ENCODE measurements at regions not wholly inside any gene's neighbourhood (a gene's known extent, or its start where the extent isn't known, plus 50 kb on each side); places are given as distances from the start of the nearest gene placed in this dataset.

- Histone ChIP-seq H3K9me3 (ENCODE audit: control insufficient read depth in 1 of 2, low read length in 2 of 2) (no peaks in the 10 kb centered on the region), H3K27me3 (ENCODE audit: low read depth, low read length) (no peaks in the 10 kb centered on the region), H3K27ac (ENCODE audit: low read length) (no peak overlapping the region), H3K4me3 (ENCODE audit: low read depth in 1 of 2, low read length in 2 of 2) (no peak overlapping the region), H3K4me1 (ENCODE audit: control insufficient read depth in 1 of 2, insufficient read depth in 2 of 2, low read length in 2 of 2) (no peaks in the 10 kb centered on the region), H3K36me3 (ENCODE audit: control insufficient read depth in 1 of 2, insufficient read depth in 2 of 2, low read length in 2 of 2) (no peaks in the 10 kb centered on the region)
Measured at GRCh38 chr4:175916626-175917351, 104.7 kb upstream of the GPM6A start.

- Histone ChIP-seq H3K27ac (ENCODE audit: low read length) (no peak overlapping the region), H3K9me3 (ENCODE audit: control insufficient read depth in 1 of 2, low read length in 2 of 2) (no peaks in the 10 kb centered on the region), H3K4me3 (ENCODE audit: low read depth in 1 of 2, low read length in 2 of 2) (no peak overlapping the region), H3K4me1 (ENCODE audit: control insufficient read depth in 1 of 2, insufficient read depth in 2 of 2, low read length in 2 of 2) (no peaks in the 10 kb centered on the region), H3K36me3 (ENCODE audit: control insufficient read depth in 1 of 2, insufficient read depth in 2 of 2, low read length in 2 of 2) (no peaks in the 10 kb centered on the region), H3K27me3 (ENCODE audit: low read depth, low read length) (no peaks in the 10 kb centered on the region)
Measured at GRCh38 chr4:175927121-175927520, 115.1 kb upstream of the GPM6A start.

GRCh38 chr4:175929441-175929840 lies 117.4 kb upstream of the GPM6A start:
- H3K27ac ChIP-seq (ENCODE audit: low read length), result no peak overlapping the region

DNA sequence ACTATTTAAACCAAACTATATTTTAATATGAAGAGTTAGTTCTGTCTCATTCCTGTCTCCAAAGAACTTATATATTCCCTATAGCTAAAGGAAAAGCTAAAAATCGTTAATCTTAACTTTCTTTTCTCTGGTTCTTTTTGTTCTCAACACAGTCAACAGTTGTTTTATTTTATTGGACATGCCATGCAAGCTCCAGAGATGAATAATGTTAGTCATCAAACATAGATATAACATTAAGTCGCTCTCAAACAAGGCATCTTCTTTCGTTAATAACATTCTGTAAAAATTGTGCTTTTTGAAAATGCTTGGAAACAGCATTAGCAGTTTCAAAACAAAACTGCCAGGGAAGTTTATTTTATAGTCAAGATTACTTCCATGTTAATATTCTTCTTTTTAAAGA lies 117.9 kb upstream of the GPM6A start:
- Histone ChIP-seq H3K27me3 (ENCODE audit: low read depth, low read length) (no peaks in the 10 kb centered on the region), H3K36me3 (ENCODE audit: control insufficient read depth in 1 of 2, insufficient read depth in 2 of 2, low read length in 2 of 2) (no peaks in the 10 kb centered on the region), H3K4me3 (ENCODE audit: low read depth in 1 of 2, low read length in 2 of 2) (no peak overlapping the region), H3K9me3 (ENCODE audit: control insufficient read depth in 1 of 2, low read length in 2 of 2) (no peaks in the 10 kb centered on the region), H3K4me1 (ENCODE audit: control insufficient read depth in 1 of 2, insufficient read depth in 2 of 2, low read length in 2 of 2) (no peaks in the 10 kb centered on the region), H3K27ac (ENCODE audit: low read length) (no peak overlapping the region)

More at GRCh38 chr4:175929441-175929840, 117.4 kb upstream of the GPM6A start:
- Histone ChIP-seq H3K4me1 (ENCODE audit: control insufficient read depth in 1 of 2, insufficient read depth in 2 of 2, low read length in 2 of 2) (no peaks in the 10 kb centered on the region), H3K4me3 (ENCODE audit: low read depth in 1 of 2, low read length in 2 of 2) (no peak overlapping the region), H3K36me3 (ENCODE audit: control insufficient read depth in 1 of 2, insufficient read depth in 2 of 2, low read length in 2 of 2) (no peaks in the 10 kb centered on the region), H3K27me3 (ENCODE audit: low read depth, low read length) (no peaks in the 10 kb centered on the region), H3K9me3 (ENCODE audit: control insufficient read depth in 1 of 2, low read length in 2 of 2) (no peaks in the 10 kb centered on the region)

DNA sequence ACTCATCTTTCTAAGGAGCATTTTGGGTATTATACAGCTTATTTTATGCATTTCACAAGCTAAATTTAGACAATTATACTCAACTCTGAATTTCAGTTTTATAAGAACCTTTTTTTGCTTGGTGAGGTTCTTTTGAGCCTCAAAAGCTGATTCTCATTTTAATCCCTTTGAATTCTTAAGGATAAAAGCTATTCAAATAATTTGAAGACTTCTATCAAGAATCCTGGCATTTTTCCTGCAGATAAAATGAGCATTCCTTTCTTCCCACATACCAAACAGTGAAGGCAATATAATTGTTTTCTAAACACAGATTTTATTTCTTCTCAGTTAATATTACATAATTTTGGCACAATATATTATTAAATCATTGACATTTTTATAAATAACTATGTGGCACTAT lies 118.4 kb upstream of the GPM6A start:
- H3K27me3 ChIP-seq (ENCODE audit: low read depth, low read length), result no peaks in the 10 kb centered on the region
- H3K9me3 ChIP-seq (ENCODE audit: control insufficient read depth in 1 of 2, low read length in 2 of 2), result no peaks in the 10 kb centered on the region
- H3K4me3 ChIP-seq (ENCODE audit: low read depth in 1 of 2, low read length in 2 of 2), result no peak overlapping the region
- no peaks in the 10 kb centered on the region for H3K36me3 ChIP-seq (ENCODE audit: control insufficient read depth in 1 of 2, insufficient read depth in 2 of 2, low read length in 2 of 2)
- H3K27ac ChIP-seq (ENCODE audit: low read length), result no peak overlapping the region
- H3K4me1 ChIP-seq (ENCODE audit: control insufficient read depth in 1 of 2, insufficient read depth in 2 of 2, low read length in 2 of 2), result no peaks in the 10 kb centered on the region

DNA sequence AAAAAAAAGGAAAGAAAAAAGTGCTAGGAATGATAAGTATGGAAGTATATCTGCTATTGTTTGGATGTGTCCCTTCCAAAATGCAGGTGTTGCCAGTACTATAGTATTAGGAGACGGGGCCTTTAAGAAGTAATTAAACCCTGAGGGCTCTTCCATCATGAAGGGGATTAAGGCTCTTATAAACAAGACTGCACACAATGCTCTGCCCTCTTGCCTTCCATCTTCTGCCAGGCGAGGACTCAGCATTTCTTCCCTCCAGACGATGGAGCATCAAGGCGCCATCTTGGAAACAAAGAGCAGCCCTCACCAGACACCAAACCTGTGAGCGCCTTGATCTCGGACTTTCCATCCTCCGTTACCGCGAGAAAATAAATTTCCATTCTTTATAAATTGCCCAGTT lies 120.1 kb upstream of the GPM6A start:
- H3K27ac ChIP-seq (ENCODE audit: low read length), result no peak overlapping the region
- H3K27me3 ChIP-seq (ENCODE audit: low read depth, low read length), result no peaks in the 10 kb centered on the region
- no peaks in the 10 kb centered on the region for H3K36me3 ChIP-seq (ENCODE audit: control insufficient read depth in 1 of 2, insufficient read depth in 2 of 2, low read length in 2 of 2)
- H3K4me1 ChIP-seq (ENCODE audit: control insufficient read depth in 1 of 2, insufficient read depth in 2 of 2, low read length in 2 of 2), result no peaks in the 10 kb centered on the region
- H3K4me3 ChIP-seq (ENCODE audit: low read depth in 1 of 2, low read length in 2 of 2), result no peak overlapping the region
- no peaks in the 10 kb centered on the region for H3K9me3 ChIP-seq (ENCODE audit: control insufficient read depth in 1 of 2, low read length in 2 of 2)

- no peaks in the 10 kb centered on the region for H3K27me3 ChIP-seq (ENCODE audit: low read depth, low read length)
- H3K27ac ChIP-seq (ENCODE audit: low read length), result no peak overlapping the region
- no peak overlapping the region for H3K4me3 ChIP-seq (ENCODE audit: low read depth in 1 of 2, low read length in 2 of 2)
- no peaks in the 10 kb centered on the region for H3K36me3 ChIP-seq (ENCODE audit: control insufficient read depth in 1 of 2, insufficient read depth in 2 of 2, low read length in 2 of 2)
- no peaks in the 10 kb centered on the region for H3K9me3 ChIP-seq (ENCODE audit: control insufficient read depth in 1 of 2, low read length in 2 of 2)
- no peaks in the 10 kb centered on the region for H3K4me1 ChIP-seq (ENCODE audit: control insufficient read depth in 1 of 2, insufficient read depth in 2 of 2, low read length in 2 of 2)
Measured at GRCh38 chr4:175934506-175934905, 122.4 kb upstream of the GPM6A start.

DNA sequence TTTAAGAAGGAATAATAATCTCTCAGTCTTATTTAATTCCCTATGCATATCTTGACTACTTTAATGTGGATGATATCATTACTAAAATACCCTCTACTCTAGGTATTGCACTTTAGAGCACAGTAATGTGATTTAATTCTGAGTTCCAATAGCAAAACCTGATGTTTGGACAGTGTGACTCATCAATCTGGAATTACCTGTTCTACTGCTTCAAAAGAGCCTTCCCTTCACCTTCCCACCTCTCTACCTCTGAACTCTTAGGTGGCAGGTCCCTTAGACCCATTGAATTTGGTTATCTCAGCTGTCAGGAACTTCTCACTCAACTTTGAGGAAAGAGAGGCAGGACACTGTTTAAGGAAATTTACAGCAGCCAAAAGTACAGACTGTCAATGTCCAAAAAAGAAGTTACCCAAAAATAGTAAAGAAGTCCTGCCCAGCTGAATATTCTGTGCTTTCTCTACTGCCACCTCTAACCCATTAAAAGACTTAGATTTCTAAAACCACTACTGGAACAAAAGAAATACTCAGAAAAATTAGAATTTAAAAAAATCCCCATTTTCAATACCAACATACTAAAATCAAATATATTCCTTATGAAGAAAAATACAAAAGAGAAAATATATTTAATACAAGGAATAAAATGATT lies 123.1 kb upstream of the GPM6A start:
- H3K36me3 ChIP-seq (ENCODE audit: control insufficient read depth in 1 of 2, insufficient read depth in 2 of 2, low read length in 2 of 2), result no peaks in the 10 kb centered on the region
- H3K27ac ChIP-seq (ENCODE audit: low read length), result no peak overlapping the region
- no peaks in the 10 kb centered on the region for H3K9me3 ChIP-seq (ENCODE audit: control insufficient read depth in 1 of 2, low read length in 2 of 2)
- no peaks in the 10 kb centered on the region for H3K4me1 ChIP-seq (ENCODE audit: control insufficient read depth in 1 of 2, insufficient read depth in 2 of 2, low read length in 2 of 2)
- H3K27me3 ChIP-seq (ENCODE audit: low read depth, low read length), result no peaks in the 10 kb centered on the region
- H3K4me3 ChIP-seq (ENCODE audit: low read depth in 1 of 2, low read length in 2 of 2), result no peak overlapping the region

DNA sequence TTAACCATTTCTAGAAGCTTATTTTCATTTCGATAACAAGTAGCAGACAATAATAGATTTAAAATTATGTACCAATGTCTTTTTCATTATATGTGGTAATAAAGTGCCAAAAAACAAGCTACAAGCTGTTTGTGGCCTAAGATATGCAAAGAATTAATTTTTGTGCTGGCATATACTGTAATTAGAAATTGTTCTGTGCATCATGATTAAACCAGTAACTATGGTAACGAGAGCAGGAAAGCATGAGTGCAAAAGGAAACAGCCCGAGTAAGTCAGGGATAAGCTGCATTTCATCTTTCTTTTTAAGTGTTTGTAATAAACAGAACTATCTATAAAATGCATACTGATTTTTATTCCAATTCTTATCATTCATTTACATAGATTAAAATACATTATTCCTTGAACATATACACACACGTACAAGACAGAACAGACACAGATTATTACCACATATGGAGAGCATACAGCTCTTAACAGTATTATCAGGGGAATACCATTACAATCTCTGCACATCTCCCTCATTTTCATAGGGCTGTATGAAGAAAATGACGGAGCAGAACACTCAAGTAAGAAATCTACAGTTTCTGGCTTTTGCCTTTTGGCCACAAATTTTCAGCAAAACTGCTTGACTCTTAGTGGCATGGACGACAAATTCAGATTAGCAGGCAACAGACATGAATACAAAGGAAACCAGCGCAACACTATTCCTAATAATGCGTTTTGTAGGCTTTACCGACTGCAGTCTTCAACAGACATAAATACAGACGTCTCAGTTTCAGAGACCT lies 121.3 kb upstream of the WDR17 start:
- H3K36me3 ChIP-seq (ENCODE audit: control insufficient read depth in 1 of 2, insufficient read depth in 2 of 2, low read length in 2 of 2), result no peaks in the 10 kb centered on the region
- H3K9me3 ChIP-seq (ENCODE audit: control insufficient read depth in 1 of 2, low read length in 2 of 2), result no peaks in the 10 kb centered on the region
- no peak overlapping the region for H3K27ac ChIP-seq (ENCODE audit: low read length)
- no peaks in the 10 kb centered on the region for H3K27me3 ChIP-seq (ENCODE audit: low read depth, low read length)
- H3K4me1 ChIP-seq (ENCODE audit: control insufficient read depth in 1 of 2, insufficient read depth in 2 of 2, low read length in 2 of 2), result no peaks in the 10 kb centered on the region
- H3K4me3 ChIP-seq (ENCODE audit: low read depth in 1 of 2, low read length in 2 of 2), result no peak overlapping the region

- H3K27ac ChIP-seq (ENCODE audit: low read length), result no peak overlapping the region
Measured at GRCh38 chr4:175946472-175947116, 119.0 kb upstream of the WDR17 start.

DNA sequence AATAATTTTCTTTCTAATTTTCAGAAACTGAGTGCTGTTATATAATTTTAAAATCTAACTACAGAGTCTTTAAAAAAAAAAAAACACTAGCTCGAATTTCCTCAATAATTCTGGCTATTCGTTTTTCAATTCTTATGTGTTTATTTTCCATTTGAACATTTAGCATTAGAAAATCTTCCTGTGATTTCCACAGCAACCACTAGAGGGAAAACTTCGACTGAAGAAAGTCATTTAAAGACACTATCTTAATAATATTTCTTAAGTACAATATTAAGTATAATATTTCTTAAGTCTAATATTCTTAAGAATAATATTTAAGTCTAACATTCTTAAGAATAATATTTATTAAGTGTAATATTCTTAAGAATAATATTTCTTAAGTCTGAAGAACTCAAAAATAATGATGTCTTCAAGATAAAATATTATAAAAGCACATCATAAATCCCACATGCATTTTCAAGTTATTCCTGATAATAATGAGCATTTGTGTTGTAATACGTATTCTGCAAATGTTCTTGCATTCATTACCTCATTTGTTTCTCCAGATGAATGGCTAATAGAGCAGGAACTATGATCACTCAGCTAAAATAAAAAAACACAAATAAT lies 118.4 kb upstream of the WDR17 start:
- Histone ChIP-seq H3K27me3 (ENCODE audit: low read depth, low read length) (no peaks in the 10 kb centered on the region), H3K4me3 (ENCODE audit: low read depth in 1 of 2, low read length in 2 of 2) (peak overlapping the region in 1 of 2 donors; percentile 32), H3K4me1 (ENCODE audit: control insufficient read depth in 1 of 2, insufficient read depth in 2 of 2, low read length in 2 of 2) (no peaks in the 10 kb centered on the region), H3K36me3 (ENCODE audit: control insufficient read depth in 1 of 2, insufficient read depth in 2 of 2, low read length in 2 of 2) (no peaks in the 10 kb centered on the region), H3K9me3 (ENCODE audit: control insufficient read depth in 1 of 2, low read length in 2 of 2) (no peaks in the 10 kb centered on the region), H3K27ac (ENCODE audit: low read length) (no peak overlapping the region)

More at GRCh38 chr4:175946472-175947116, 119.0 kb upstream of the WDR17 start:
- no peaks in the 10 kb centered on the region for H3K9me3 ChIP-seq (ENCODE audit: control insufficient read depth in 1 of 2, low read length in 2 of 2)
- no peaks in the 10 kb centered on the region for H3K27me3 ChIP-seq (ENCODE audit: low read depth, low read length)
- H3K36me3 ChIP-seq (ENCODE audit: control insufficient read depth in 1 of 2, insufficient read depth in 2 of 2, low read length in 2 of 2), result no peaks in the 10 kb centered on the region
- H3K4me3 ChIP-seq (ENCODE audit: low read depth in 1 of 2, low read length in 2 of 2), result peak overlapping the region in 1 of 2 donors; percentile 32
- no peaks in the 10 kb centered on the region for H3K4me1 ChIP-seq (ENCODE audit: control insufficient read depth in 1 of 2, insufficient read depth in 2 of 2, low read length in 2 of 2)
